MV-4-11 (cell line): ENCODE measurements at regions not wholly inside any gene's neighbourhood (a gene's known extent, or its start where the extent isn't known, plus 50 kb on each side); places are given as distances from the start of the nearest gene placed in this dataset.

Source experiments
- DNase-seq: peaks from one replicate; lab custom pipeline; 2025; lab: John Stamatoyannopoulos, UW

DNA sequence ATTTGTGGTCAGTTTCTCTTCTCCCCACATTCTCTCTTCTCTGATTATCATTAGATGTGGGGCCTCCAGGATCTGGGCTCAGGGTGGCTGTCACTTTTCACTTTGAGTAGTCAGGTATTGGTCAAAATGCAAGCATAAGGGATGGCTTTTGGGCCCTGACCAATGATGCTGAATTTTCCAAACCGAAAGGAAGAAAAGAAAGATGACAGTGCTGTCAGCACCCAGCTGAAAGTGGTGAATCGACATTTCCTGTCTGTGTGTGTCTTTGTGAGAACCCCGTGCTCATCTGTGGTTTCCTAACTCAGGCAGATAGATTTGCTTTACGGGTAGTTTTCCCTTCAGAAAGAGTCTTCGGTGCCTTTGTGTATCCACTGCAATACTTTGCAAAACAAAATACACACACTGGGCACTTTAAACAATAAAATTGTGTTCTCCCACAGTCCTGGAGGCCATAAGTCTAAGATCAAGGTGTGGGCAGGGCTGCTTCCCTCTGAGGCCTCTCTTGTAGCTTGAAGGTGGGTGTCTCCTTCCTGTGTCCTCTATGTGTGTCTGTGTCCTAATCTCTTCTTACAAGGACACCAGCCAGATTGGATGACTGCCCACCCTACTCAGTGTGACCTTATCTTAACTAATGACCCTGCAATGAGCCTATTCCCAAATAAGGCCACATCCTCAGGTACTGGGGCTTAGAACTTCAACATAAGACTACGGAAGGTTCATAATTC lies 274.8 kb upstream of the AJAP1 start:
- no peak for DNase-seq

DNA sequence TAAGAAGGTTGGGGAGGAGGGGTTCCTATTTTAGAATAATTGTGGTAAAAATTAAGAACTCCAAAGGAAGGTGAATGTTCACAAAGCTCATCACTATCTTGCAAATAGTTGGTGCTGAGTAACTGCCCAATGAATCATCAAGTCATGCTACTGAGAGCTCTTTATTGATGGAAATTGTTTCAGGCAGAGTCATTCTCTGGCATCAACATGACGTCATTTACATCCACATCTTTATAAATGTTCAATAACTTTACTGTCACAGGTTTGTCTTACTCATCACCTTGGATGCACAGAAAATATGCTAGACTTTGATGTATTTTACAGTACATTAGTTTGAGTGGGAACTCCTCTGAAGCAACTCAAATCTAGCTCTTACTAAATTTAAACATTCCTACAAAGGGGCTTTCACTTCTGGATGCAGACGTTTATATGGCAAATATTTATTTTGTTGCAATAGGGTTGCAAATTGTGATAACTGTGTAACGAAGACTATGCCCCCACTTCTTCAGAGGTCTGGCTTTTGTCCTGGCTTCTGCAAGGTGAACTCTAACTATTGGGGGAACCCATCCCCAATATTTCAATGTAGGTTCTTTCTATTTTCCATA lies 273.7 kb upstream of the AJAP1 start:
- no peak for DNase-seq

DNA sequence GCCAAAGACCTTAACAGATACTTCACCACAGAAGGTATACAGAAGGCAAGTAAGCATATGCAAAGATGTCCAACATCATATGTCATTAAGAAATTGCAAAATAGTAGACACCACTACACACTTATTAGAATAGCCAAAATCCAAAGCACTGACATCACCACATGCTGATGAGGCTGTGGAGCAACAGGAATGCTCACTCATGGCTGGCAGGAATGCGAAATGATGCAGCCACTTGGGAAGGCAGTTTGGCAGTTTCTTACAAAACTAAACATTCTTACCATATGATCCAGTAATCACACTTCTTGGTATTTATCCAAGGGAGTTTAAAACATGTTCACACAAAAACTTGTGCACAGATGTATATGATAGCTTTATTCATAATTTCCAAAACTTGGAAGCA lies 261.2 kb upstream of the AJAP1 start:
- no peak for DNase-seq

DNA sequence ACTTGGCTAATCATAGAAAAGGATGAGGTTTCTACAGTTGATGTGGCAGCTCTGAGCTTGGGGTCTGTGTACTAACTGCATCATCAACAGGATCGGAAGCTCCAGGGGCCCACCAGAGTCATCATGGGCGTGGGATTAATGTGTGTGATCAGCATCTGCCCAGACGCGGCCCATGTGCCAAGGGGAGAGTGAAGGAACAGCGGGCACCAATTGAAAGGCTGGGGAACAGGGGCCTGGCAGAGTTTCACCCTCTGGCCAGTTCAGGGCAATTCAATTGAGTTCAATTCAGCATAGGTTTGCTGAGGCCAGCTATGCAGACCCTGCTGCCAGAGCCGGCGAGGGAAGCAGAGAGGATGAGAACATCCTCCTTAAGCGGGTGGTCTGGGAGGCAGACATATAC lies 260.0 kb upstream of the AJAP1 start:
- no peak for DNase-seq

DNA sequence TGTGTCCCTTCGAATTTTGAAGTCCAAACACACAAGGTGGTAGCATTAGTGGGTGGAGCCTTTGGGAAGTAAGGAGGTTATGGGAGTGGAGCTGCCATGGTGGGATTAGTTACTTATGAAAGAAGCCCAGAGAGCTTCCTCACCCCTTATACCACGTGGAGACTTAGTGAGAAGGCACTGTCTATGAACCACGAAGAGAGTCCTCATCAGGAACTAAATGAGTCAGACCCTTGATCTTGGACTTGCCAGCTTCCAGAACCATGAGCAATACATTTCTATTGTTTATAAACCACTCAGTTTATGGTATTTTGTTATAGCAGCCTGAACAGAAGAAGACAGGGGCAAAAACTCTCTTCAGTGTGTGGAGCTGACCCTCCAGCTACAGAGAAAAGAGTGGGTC lies 259.3 kb upstream of the AJAP1 start:
- DNase-seq: no peak

DNA sequence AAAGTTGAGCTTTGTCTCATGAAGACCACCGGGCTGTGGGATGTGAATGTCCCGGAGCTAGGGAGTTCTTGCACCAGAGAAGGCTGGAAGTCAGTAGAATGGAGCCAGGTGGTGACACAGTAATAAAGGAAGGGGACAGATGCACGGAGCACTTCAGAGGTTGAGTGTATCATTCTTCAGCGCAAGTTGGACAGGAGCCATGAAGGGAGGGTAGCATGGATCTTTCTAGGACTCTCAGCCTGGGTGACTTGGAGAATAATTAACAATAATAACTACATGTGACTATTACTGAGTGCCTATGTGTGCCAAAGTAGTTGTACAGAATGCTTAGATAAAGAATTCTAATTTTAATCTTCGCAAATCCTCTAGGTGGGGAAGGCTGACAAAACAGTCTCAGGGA lies 258.7 kb upstream of the AJAP1 start:
- no peak for DNase-seq

DNA sequence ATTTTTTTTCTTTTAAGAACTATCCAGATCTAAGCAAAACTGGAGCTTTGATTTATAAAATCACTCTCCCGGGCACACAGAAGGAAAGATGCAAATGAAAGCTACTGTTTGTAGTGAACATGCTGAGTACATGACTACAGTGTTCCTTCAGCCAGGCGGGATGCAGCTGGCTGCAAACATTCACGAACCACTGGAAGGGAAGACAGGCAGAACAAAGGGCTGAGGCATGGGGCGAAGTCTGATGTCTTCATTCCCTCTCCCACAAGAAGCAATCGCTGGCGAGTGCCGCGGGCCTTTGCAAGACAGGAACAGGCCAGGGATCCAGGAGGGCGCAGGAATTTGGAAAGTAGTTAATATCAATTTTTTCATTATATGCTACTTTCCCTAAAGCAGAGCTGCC lies 257.9 kb upstream of the AJAP1 start:
- no peak for DNase-seq

DNA sequence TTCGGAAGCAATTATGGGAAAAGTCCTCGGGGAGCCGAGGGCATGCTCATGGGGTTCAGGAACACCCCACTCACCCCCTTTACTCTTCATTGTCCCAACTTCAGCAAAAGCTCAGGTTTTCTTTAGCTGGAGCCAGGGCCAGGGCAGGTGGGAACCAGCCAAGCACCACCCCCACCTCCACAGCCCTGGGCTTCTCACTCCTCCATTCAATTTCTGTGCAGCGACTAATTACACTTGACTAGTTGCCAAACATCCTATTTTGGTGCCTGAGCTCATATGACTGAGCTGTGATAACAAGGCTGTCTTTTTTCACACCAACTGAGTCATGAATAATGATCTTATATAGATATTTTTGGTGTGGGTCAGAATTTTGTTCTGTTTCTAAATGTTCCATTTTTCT lies 257.2 kb upstream of the AJAP1 start:
- DNase-seq: no peak

DNA sequence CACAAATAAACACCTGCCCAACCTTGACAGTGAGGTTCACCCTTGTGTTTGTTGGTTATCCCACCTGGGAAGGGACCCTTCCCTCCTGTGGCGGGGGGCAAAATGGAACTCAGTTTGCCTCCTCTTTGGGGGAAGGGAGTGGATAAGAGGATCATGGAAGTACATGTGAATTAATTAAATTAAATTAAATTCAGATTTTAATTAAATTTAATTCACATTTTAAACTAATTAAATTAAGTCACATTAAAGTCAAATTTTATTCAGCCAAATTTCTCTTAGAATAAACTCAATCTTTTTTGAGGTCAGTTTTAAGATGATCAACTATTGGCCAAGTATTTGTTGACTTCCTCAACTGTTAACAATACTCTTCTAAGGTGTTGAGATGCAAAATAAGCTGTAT lies 252.4 kb upstream of the AJAP1 start:
- DNase-seq: no peak

DNA sequence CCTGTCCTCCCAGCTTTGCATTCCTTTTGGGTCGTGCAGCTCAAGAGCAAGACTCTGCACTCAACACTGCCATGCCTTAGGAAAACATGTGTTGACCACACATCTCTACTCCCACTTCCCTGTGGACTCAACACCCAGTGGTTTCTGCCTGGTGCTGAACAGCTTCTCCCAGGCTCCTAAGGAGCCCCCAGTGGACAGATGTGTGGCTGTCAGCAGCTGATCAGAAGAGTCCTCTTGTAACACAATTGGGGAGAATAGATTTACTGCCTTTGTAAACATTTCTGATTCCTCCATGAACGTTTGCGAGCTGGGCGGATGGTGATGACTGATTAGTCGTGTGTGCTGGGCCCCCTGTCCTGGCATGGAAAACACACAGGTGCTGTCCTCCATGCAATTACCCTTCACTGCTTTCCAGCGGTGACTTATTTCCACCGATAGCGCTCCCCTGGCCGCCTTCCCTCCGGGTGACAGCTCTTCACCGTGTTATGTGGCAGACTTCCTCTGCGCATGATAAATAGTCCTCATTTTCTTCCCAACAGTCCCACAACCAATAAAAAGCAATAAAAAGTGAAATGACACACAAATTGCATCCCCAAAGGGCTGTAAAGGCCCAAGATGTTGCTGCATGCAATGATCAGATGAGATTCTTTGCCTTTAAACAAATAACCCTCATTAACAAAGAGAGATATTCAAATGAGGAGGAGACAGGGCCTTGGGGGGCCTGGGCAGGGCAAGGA lies 249.4 kb upstream of the AJAP1 start:
- DNase-seq: no peak

DNA sequence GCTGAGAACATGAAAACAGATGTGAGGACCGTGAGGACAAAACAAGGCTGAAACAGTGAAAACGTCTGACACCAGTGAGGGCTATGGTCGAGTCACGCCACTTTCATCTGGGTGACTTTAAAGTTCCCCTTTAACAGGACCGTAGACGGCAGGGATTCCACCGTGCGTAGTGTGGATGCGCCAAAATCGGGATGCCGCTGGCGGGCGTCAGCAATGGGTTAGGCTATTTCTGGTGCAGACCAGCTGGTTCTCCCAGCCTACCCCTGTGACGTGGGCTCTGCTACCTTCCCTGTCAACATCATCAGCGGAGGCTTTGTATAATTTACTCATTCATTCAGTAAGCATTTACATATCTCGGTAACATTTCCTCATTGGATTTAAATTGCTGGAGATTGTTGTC lies 246.6 kb upstream of the AJAP1 start:
- DNase-seq: no peak

DNA sequence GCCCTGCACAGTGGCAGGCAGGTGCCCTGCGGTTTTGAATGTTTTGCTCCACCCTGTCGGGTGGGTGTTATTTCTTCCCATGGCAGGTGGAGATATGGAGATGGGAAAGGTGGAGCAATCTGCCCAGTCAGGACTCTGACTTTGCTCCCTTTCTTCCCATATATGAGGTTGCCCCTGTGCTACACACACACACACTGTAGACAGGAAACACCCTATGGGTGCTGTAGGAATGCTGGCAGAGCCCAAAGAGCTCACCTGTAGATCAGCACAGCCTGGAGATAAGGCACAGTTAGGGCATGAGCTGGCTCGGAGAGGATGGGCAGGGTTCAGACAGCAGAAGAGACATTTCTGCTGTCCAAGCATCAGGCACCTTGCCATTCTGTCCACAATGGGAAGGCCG lies 246.0 kb upstream of the AJAP1 start:
- no peak for DNase-seq

DNA sequence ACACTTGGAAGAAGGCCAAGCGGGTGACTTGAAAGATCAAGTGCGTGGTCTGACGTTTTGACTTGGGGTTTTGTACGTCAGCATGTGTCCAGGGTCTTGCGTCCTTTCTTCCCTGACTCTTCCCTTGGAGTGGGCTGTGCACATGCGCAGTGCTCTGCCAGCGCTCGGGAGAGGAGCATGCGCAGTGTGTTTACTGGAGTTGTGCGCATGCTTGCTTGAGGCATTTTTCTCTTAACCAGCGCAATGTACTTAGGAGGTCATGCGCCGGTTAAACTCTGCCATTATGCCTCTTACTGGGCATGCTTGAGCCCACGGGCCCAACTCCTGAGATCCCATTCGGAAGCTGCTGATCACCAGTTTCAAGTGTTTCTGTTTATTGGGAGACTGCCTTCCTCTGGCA lies 242.5 kb upstream of the AJAP1 start:
- DNase-seq: no peak

DNA sequence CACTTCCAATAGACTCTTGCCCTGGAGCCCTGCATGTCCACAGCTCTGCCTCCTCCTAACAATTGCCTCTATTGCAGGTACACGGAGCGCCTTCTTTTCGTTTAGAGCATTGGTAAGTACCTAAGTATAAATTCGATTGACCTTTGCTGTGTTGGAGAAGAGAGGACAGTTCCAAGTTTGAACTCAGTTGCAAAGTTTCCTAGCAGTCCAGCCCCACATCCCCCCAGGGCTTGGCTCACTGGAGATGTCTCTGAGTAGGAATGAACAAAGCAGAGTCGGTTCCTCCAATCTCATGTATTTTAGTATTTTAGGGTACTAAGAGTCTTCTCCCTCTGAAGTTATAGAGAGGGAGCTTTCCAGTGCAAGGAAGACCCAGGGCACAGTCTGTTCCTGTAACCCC lies 238.9 kb upstream of the AJAP1 start:
- no peak for DNase-seq

DNA sequence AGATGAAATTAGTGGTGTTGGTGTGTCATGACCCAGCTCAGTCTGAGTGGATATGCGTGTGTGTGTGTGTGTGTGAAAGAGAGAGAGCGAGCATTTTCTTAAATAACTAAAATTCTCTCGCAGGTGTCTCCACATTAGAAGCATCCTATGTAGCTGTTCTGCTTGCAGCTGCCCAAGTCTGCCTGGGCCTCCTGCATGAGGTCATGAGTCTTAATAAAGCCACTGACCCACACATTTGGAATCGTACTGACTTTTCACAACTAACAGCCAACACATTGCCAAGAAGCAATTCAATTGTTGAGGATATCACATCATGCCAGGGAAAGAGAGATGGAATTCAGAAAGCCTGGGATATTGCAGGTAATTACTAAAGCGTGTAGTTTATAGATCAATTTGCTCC lies 238.2 kb upstream of the AJAP1 start:
- DNase-seq: no peak

DNA sequence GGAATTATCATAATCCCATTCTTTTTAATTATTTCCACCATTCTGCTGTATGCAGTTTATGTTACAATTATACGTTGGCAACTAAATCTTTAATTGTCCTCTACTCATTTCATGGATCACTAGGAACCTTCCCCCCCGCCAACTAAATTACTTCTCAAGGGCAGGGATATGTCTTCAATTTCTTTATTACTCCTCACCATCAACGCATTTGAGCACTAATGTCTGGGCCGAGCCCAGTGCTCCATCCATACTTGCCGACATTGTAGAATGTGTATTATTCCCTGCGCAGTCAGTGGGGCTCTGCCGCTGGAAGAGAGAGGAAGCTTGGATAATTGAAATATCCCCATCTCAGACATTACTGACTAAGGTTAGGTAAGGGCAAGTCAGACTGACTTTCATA lies 236.4 kb upstream of the AJAP1 start:
- no peak for DNase-seq

DNA sequence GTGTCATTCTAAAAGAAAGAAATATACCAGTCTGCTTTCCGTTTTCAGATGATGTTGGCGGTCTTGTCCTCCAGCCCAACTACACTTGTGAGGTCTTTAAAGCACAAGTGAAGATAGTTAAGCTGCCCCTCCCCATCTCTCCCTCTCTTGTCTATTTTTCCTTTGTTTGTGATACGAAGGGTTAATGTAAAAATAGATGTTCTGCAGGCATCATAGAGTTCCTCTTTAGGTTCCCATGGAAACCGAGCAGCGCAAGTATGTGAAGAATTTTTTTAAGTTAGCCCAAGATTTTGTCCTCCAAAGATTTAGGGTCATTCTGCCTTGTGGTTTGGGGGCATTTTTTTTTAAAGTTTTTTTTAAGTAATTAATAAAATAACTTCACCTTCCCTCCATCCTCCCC lies 232.4 kb upstream of the AJAP1 start:
- no peak for DNase-seq

DNA sequence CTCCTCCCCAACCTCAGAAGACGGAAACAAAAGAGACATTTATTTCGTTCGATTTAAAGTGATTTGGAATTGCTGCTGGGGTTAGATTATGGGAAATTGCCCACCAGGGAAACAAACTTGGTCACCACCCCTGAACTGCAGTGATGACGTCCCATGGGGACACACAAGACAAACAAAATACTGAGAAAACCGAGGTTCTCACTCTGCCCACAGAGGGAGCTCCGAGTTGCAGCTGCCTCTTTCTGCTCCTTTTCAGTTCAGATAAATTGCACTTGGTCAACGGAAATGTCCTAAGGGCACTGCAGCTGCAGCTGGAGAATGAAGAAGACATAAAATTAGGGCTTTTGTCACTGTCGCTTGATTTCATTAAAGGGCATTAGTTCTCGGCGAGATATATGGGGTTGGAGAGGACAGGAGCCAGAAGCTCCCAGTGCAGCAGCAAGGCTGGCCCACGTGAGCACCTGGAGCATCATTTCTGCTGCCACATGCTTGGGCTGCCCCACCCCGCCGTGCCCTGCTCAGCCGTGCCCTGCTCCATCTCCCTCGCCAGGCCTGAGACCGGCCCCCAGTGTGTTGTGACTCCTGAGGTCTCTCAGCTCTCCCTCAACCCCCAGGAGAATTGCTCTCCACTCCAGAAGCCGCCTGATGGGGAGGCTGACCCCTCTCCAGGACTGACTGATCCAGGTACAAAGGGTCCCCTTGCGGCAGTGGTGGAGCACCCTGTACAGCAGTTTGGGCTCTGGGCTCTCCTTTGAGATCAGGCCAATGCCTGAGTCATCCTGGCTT lies 231.7 kb upstream of the AJAP1 start:
- no peak for DNase-seq

DNA sequence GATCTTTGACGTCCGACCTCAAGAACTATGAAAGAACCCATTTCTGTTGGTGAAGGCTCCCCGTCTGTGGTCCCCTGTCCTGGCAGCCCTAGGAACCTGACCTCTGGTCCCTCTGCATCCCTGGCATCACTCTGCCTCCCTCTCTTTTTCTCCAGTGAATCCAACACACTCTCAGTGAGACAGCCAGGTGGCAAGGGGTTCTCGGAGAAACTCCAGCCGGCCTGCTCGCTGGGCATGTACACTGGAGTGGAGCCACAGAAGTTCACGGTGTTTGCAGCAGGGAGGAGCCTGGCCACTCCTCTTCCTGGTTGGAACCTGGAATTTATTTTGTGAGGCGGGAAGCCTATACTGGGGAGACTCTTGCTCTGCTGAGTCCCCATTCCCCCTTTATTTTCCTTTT lies 230.2 kb upstream of the AJAP1 start:
- no peak for DNase-seq

DNA sequence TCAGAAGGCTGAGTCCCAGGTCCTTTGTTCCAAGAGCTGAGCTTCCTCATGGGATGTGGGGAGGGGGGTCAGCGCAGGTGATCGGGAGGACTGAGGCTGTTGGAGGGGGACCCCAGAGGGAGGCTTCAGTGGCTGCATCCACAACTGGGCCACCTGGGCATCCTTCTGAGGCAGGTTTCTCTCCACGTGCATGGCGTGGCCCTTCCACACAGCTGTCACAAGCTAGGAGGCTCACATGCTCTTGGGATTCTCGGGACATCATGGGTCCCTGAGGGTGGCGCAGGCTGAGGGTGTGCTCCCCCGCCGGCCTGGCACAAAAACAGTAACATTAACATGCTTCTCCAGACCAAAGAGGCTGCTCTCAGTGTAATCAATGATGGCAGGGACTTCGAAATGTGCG lies 229.6 kb upstream of the AJAP1 start:
- DNase-seq: no peak

DNA sequence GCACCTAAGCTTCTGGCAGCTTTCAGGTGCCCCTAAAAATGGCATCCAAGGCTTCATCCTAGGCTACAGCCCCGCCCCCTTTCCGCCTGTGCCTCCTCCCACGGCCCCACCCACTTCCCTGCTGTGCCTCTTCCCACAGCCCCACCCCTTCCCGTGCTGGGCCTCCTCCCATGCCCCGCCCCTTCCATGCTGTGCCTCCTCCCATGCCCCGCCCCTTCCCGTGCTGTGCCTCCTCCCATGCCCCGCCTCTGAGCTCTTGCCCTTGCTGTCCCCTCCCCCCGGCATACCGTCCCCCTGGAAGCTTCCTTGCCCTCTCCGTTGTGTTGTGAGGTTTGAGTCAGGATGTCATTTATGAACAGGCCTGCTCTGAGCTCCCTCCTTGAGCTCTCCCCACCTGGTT lies 228.5 kb upstream of the AJAP1 start:
- no peak for DNase-seq

DNA sequence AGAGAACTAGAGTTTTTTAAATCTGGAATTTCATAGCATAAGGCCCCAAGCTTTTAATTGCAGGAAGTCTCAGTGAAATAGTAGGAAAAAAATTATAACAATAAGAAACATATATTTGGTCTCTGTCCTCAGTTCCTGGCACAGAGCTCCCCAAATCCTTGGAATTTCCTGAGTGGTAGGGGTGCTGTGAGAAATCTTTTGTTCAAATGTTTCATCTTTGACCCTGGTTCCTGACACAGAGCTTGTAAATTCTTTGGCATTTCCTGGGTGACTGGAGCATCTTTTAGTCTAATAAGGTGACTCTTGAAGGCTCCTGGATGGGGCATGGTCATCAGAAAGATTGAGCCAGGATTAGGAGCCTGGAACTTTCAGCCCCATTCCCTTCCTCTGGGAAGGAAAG lies 225.7 kb upstream of the AJAP1 start:
- DNase-seq: no peak
